ENCODE measurements at regions not wholly inside any gene's neighbourhood (a gene's known extent, or its start where the extent isn't known, plus 50 kb on each side); places are given as distances from the start of the nearest gene placed in this dataset.

DNA sequence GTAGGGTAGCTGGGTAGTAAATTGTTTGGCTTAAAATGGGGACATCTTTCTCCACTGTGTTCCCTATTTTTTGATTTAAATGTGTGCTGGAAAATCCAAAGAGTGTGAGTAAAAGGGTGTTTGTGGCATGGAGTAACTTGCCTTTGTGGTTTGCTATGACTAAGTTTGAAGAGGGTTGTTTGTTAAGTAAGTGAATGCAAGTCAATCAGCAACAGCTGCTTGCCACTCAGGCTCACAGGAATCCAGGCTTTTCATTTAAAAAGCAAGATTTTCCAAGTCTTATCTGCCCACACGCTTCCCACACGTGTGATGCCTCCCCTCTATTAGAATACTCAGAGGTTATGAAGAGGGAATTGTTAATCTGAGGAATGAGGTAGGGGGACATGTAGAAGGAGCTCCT lies 847.7 kb upstream of the RBFOX1 start:
- TF ChIP-seq EP300 (IDR thresholded peaks at IDR 0.05; ENCODE audit: borderline replicate concordance) (no peak), CREB1 (IDR thresholded peaks at IDR 0.05; ENCODE audit: low read depth) (no peak), YY1 (IDR thresholded peaks at IDR 0.05; ENCODE audit: low read depth) (no peak), CEBPB (IDR thresholded peaks at IDR 0.05) (no peak), TAF1 (IDR thresholded peaks at IDR 0.05; ENCODE audit: low read depth) (no peak), TCF12 (IDR thresholded peaks at IDR 0.05; ENCODE audit: low read depth) (no peak), NFIC (IDR thresholded peaks at IDR 0.05) (no peak), ZBTB7A (IDR thresholded peaks at IDR 0.05; ENCODE audit: low read depth) (no peak), FOXM1 (IDR thresholded peaks at IDR 0.05; ENCODE audit: borderline replicate concordance, low read depth) (no peak)
- TF ChIP-seq, protein P1, sequence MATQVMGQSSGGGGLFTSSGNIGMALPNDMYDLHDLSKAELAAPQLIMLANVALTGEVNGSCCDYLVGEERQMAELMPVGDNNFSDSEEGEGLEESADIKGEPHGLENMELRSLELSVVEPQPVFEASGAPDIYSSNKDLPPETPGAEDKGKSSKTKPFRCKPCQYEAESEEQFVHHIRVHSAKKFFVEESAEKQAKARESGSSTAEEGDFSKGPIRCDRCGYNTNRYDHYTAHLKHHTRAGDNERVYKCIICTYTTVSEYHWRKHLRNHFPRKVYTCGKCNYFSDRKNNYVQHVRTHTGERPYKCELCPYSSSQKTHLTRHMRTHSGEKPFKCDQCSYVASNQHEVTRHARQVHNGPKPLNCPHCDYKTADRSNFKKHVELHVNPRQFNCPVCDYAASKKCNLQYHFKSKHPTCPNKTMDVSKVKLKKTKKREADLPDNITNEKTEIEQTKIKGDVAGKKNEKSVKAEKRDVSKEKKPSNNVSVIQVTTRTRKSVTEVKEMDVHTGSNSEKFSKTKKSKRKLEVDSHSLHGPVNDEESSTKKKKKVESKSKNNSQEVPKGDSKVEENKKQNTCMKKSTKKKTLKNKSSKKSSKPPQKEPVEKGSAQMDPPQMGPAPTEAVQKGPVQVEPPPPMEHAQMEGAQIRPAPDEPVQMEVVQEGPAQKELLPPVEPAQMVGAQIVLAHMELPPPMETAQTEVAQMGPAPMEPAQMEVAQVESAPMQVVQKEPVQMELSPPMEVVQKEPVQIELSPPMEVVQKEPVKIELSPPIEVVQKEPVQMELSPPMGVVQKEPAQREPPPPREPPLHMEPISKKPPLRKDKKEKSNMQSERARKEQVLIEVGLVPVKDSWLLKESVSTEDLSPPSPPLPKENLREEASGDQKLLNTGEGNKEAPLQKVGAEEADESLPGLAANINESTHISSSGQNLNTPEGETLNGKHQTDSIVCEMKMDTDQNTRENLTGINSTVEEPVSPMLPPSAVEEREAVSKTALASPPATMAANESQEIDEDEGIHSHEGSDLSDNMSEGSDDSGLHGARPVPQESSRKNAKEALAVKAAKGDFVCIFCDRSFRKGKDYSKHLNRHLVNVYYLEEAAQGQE (IDR thresholded peaks at IDR 0.05; ENCODE audit: low read depth) = no peak
- TF ChIP-seq, protein P2, sequence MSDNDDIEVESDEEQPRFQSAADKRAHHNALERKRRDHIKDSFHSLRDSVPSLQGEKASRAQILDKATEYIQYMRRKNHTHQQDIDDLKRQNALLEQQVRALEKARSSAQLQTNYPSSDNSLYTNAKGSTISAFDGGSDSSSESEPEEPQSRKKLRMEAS (IDR thresholded peaks at IDR 0.05) = no peak
- TF ChIP-seq, protein P3, sequence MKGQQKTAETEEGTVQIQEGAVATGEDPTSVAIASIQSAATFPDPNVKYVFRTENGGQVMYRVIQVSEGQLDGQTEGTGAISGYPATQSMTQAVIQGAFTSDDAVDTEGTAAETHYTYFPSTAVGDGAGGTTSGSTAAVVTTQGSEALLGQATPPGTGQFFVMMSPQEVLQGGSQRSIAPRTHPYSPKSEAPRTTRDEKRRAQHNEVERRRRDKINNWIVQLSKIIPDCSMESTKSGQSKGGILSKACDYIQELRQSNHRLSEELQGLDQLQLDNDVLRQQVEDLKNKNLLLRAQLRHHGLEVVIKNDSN (IDR thresholded peaks at IDR 0.05) = no peak

Data from Ishikawa (cell line).